ENCODE measurements at regions not wholly inside any gene's neighbourhood (a gene's known extent, or its start where the extent isn't known, plus 50 kb on each side); places are given as distances from the start of the nearest gene placed in this dataset.

DNA sequence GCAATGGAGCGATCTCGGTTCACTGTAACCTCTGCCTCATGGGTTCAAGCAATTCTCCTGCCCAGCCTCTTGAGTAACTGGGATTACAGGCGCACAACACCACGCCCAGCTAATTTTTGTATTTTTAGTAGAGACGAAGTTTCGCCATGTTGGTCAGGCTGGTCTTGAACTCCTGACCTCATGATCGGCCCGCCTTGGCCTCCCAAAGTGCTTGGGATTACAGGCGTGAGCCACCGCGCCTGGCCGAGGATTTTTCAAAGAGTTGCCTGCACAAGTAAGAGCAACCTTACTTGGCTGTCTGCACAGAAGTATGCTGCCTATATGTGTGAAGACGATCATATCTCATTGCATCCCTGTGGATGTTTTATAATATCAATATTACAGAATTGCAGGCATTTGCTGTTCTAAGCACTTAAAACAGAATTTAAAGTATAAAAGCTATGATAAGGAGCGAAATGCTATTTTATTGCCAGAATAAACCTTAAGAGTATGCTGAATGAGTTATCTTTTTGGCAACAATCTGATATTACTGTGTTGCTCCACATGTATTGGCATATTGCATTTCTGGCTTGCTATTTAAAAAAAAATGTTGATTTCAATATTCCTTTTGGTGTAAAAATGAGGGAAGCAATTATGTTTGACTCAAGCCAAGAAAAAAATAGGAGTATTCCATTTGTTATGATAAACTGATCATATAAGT, 379.4 kb upstream of the SEMA3D start:
- no peak for DNase-seq (ENCODE audit: low read depth)
- TF ChIP-seq, protein P1, sequence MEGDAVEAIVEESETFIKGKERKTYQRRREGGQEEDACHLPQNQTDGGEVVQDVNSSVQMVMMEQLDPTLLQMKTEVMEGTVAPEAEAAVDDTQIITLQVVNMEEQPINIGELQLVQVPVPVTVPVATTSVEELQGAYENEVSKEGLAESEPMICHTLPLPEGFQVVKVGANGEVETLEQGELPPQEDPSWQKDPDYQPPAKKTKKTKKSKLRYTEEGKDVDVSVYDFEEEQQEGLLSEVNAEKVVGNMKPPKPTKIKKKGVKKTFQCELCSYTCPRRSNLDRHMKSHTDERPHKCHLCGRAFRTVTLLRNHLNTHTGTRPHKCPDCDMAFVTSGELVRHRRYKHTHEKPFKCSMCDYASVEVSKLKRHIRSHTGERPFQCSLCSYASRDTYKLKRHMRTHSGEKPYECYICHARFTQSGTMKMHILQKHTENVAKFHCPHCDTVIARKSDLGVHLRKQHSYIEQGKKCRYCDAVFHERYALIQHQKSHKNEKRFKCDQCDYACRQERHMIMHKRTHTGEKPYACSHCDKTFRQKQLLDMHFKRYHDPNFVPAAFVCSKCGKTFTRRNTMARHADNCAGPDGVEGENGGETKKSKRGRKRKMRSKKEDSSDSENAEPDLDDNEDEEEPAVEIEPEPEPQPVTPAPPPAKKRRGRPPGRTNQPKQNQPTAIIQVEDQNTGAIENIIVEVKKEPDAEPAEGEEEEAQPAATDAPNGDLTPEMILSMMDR (IDR thresholded peaks at IDR 0.05; ENCODE audit: insufficient read depth, low read depth, low read length, missing control alignments), result no peak
- H3K4me3 ChIP-seq (ENCODE audit: low read length), result no peak overlapping the region

DNA sequence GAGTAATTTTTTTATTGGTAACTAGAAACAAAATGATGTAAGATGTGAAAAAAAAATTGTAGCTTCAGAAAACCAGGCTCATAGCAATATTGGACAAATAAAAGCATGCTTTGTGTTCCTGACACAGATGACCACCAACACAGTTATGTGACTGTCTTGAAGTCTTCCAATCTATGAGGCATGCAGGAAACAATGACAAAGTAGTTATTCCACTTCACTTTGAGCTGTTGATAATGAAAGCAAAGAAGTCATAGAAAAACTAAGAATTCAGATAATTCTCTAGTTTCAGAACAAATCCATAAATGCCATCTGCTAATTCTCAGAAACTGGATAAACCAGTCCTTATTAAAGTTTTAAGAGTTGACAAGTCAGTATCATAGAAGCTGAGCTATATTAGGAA, 378.4 kb upstream of the SEMA3D start:
- TF ChIP-seq, protein P1 (IDR thresholded peaks at IDR 0.05; ENCODE audit: insufficient read depth, low read depth, low read length, missing control alignments), result no peak
- DNase-seq (ENCODE audit: low read depth), result no peak
- no peak overlapping the region for H3K4me3 ChIP-seq (ENCODE audit: low read length)

DNA sequence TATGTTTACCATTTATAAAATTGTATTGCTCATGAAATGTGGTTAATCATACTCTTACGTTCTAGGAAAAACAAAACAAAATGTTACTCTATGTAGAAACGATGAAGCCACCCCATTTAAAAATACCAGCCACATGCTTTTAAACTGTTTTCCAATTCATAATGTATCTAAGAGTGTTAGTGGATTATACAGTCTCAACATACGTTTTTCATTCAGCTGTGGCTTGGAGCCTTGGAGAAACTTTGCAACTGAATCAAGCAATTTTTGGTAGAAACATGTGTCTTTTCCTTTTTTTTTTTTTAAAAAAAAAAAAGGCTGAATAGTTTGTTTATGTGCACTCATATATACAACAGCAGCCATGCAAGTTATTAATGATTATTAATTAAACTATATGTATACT, 378.0 kb upstream of the SEMA3D start:
- TF ChIP-seq, protein P1 (IDR thresholded peaks at IDR 0.05; ENCODE audit: insufficient read depth, low read depth, low read length, missing control alignments), result no peak
- H3K4me3 ChIP-seq (ENCODE audit: low read length), result no peak overlapping the region
- no peak for DNase-seq (ENCODE audit: low read depth)

DNA sequence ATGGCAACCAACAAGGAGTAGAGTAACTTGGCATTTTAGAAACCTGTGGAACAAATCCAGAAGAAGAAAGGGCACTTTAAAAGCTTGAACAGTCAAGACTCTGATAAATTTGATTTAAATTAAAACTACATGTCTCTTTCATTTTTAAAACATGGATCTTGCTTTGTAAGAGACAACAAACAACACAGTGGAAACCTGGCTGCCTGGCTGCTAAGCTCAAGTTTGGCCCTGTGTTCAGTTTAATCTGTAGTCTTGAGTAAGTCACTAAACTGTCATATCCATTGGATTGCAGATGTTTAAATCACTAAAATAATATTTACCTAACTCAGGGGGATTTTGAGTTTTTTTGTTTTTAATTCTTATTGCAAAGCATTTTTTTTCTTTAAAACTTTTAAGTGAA, 374.9 kb upstream of the SEMA3D start:
- TF ChIP-seq, protein P1 (IDR thresholded peaks at IDR 0.05; ENCODE audit: insufficient read depth, low read depth, low read length, missing control alignments), result no peak
- no peak for DNase-seq (ENCODE audit: low read depth)
- no peak overlapping the region for H3K4me3 ChIP-seq (ENCODE audit: low read length)

GRCh38 chr7:85554236-85555178, 367.7 kb upstream of the SEMA3D start:
- no peak overlapping the region for H3K4me3 ChIP-seq (ENCODE audit: low read length)
- TF ChIP-seq, protein P1 (IDR thresholded peaks at IDR 0.05; ENCODE audit: insufficient read depth, low read depth, low read length, missing control alignments), result peak; percentile 66
- DNase-seq (ENCODE audit: low read depth), result peak; percentile 70

DNA sequence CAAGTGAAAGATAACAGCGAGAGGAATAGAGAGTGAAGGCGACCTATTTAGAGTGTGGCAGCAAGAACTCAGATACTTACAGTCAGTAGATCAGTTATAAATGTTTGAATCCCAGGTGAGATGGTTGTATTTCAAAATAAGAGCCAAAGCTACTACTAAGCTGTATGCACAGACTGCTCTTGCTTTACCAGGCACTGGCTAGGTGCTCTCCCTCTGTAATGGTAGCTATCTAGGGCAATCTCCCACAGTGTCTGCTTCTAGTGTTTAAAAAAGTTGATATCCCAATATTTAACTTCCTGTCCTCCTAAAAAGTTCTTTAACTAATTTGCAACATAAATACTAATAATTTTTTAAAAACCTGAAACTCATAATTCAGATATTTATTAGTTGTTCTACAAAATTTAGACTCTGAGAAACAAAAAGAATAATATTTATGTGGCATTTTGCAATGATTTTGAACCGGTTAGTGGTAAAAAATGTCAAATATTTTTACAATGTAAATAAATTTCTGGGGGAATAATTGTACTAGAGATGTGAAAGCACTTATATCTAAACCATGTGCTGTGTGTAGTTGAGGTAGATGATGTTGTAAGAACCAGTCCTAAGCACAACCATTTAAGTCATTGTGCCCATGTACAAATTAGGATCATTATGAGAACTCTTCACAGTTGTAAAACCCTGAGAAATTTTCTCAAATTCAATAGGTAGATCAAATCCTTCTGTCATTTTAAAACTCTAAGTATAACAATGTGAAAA, 349.3 kb upstream of the SEMA3D start:
- no peak for DNase-seq (ENCODE audit: low read depth)
- TF ChIP-seq, protein P1 (IDR thresholded peaks at IDR 0.05; ENCODE audit: insufficient read depth, low read depth, low read length, missing control alignments), result no peak

More for the DNA sequence above, 349.3 kb upstream of the SEMA3D start:
- no peak overlapping the region for H3K4me3 ChIP-seq (ENCODE audit: low read length)

All from epithelial cell of esophagus (primary cell).